ENCODE measurements at regions not wholly inside any gene's neighbourhood (a gene's known extent, or its start where the extent isn't known, plus 50 kb on each side); places are given as distances from the start of the nearest gene placed in this dataset.
"Not testable (repeated sequence)": the region's sequence is repeated elsewhere in the genome, so short reads cannot be mapped to it uniquely, and the experiment has no call there.

DNA sequence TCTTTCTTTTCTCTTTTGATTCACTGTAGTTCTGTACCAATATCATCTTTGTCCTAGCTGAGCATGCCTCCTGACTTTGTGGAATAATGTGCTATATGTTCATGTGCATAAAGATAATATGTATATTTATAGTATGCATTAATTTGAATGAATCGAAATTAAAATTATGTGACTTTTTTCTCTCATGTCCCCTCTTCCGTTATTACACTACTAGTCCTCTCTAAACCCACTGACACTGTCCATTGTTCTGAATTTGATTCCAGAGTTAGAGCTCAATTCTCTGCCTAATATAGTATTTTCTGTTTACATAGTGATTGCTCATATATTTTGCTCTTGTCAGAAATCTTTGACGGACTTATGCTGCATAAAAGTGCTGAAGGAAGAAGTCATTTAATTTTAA is 53.9 kb upstream of the BDP1 start:
- H3K9ac ChIP-seq (ENCODE audit: low read length); BruUV-seq (replicated peaks); CTCF ChIA-PET; ATAC-seq; POLR2A ChIA-PET; H3K9me2 ChIP-seq (ENCODE audit: insufficient read depth); H3K4me3 ChIP-seq (replicated peaks in 1 of 2; ENCODE audit: low read depth in 1 of 2, low read length in 2 of 2); H2AFZ ChIP-seq (ENCODE audit: low read depth, low read length, poor library complexity, severe bottlenecking); RAD21 ChIA-PET (ENCODE audit: low non-redundant PET in 1 of 2, low total read pairs in 2 of 2, uncharacterized antibody in 2 of 2, unreplicated experiment in 2 of 2); H3K4me1 ChIP-seq (ENCODE audit: control insufficient read depth in 1 of 2, insufficient read depth in 2 of 2, low read length in 2 of 2); H4K20me1 ChIP-seq (ENCODE audit: insufficient read depth); DNase-seq (ENCODE audit: low read depth, low spot score); H3K79me2 ChIP-seq (ENCODE audit: insufficient read depth, low read length); H3K4me2 ChIP-seq (ENCODE audit: low read length); intact Hi-C loops (cut with micrococcal nuclease); H3K9me3 ChIP-seq (ENCODE audit: control insufficient read depth in 1 of 2, insufficient read depth in 1 of 2, low read depth in 1 of 2, low read length in 2 of 2); H3K27me3 ChIP-seq (ENCODE audit: insufficient read depth, low read length); H3K27ac ChIP-seq (ENCODE audit: low read depth, low read length); H3K36me3 ChIP-seq (ENCODE audit: control insufficient read depth in 1 of 2, insufficient read depth in 2 of 2, low read length in 2 of 2): not testable (repeated sequence)

DNA sequence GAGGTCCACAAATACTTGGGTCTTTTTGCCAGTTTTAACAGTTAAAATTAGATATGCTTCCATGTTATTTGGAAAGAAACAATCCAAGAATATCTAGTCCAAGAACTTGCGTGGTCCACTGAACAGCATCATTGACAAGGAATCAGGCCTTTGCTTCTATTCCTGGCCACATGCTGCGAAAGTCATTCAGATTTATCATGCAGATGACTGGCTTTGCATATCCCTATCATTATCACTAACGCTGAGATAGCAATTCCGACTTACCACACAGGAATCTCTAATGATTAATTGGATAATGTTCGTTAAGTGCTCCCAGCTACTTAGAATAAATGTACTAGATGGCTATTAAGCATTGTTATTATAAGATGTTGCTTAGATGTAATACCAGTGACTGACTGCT is 51.0 kb upstream of the BDP1 start:
- H3K9me2 ChIP-seq (ENCODE audit: insufficient read depth); DNase-seq (ENCODE audit: low read depth, low spot score); H3K9me3 ChIP-seq (ENCODE audit: control insufficient read depth in 1 of 2, insufficient read depth in 1 of 2, low read depth in 1 of 2, low read length in 2 of 2); H3K36me3 ChIP-seq (ENCODE audit: control insufficient read depth in 1 of 2, insufficient read depth in 2 of 2, low read length in 2 of 2); BruUV-seq (replicated peaks); intact Hi-C loops (cut with micrococcal nuclease); H3K27me3 ChIP-seq (ENCODE audit: insufficient read depth, low read length); ATAC-seq; H3K9ac ChIP-seq (ENCODE audit: low read length); H4K20me1 ChIP-seq (ENCODE audit: insufficient read depth); H3K4me1 ChIP-seq (ENCODE audit: control insufficient read depth in 1 of 2, insufficient read depth in 2 of 2, low read length in 2 of 2); H3K4me3 ChIP-seq (replicated peaks in 1 of 2; ENCODE audit: low read depth in 1 of 2, low read length in 2 of 2); H2AFZ ChIP-seq (ENCODE audit: low read depth, low read length, poor library complexity, severe bottlenecking); H3K79me2 ChIP-seq (ENCODE audit: insufficient read depth, low read length); RAD21 ChIA-PET (ENCODE audit: low non-redundant PET in 1 of 2, low total read pairs in 2 of 2, uncharacterized antibody in 2 of 2, unreplicated experiment in 2 of 2); H3K4me2 ChIP-seq (ENCODE audit: low read length); POLR2A ChIA-PET; CTCF ChIA-PET; H3K27ac ChIP-seq (ENCODE audit: low read depth, low read length): not testable (repeated sequence)

DNA sequence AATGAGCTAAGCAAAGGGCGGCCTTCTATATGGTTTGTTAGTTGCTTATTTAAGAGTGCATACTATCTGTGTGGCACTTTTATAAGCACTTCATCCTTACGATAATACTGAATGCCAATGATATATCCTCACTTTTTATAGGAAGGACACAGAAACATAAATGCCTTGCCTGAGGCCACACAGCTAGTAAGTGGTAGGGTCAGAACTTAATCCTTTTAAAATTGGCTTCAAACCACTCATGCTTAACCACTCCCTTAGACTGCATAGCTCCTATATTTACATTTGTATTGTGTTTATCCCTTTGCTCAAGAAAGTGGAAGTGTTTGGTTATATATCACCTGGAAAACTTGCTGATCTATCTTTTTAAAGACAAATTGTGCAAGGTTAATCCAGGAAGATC is 50.5 kb upstream of the BDP1 start:
- H4K20me1 ChIP-seq (ENCODE audit: insufficient read depth); DNase-seq (ENCODE audit: low read depth, low spot score); H3K4me1 ChIP-seq (ENCODE audit: control insufficient read depth in 1 of 2, insufficient read depth in 2 of 2, low read length in 2 of 2); POLR2A ChIA-PET; H3K36me3 ChIP-seq (ENCODE audit: control insufficient read depth in 1 of 2, insufficient read depth in 2 of 2, low read length in 2 of 2); H3K4me2 ChIP-seq (ENCODE audit: low read length); H3K4me3 ChIP-seq (replicated peaks in 1 of 2; ENCODE audit: low read depth in 1 of 2, low read length in 2 of 2); H3K27ac ChIP-seq (ENCODE audit: low read depth, low read length); H3K27me3 ChIP-seq (ENCODE audit: insufficient read depth, low read length); H3K79me2 ChIP-seq (ENCODE audit: insufficient read depth, low read length); H2AFZ ChIP-seq (ENCODE audit: low read depth, low read length, poor library complexity, severe bottlenecking); H3K9me3 ChIP-seq (ENCODE audit: control insufficient read depth in 1 of 2, insufficient read depth in 1 of 2, low read depth in 1 of 2, low read length in 2 of 2); CTCF ChIA-PET; RAD21 ChIA-PET (ENCODE audit: low non-redundant PET in 1 of 2, low total read pairs in 2 of 2, uncharacterized antibody in 2 of 2, unreplicated experiment in 2 of 2); H3K9me2 ChIP-seq (ENCODE audit: insufficient read depth); intact Hi-C loops (cut with micrococcal nuclease); H3K9ac ChIP-seq (ENCODE audit: low read length); BruUV-seq (replicated peaks); ATAC-seq: not testable (repeated sequence)
